Head of caudate nucleus (tissue), 42 donors: ENCODE measurements at regions not wholly inside any gene's neighbourhood (a gene's known extent, or its start where the extent isn't known, plus 50 kb on each side); places are given as distances from the start of the nearest gene placed in this dataset.

ENCODE experiments used
- DNase-seq, 42 donors: peaks; one replicate each; pipeline versions ENCODE4 v3.0.0 to v3.0.0-alpha.2; 2020 to 2021; ENCODE audit warnings: mixed read lengths in 7 of 42
- intact Hi-C: fragments of 100-400 bp; cut with DNase I; formaldehyde crosslinking; loops from one replicate; pipeline ENCODE4 v1.15.0; 2022

DNA sequence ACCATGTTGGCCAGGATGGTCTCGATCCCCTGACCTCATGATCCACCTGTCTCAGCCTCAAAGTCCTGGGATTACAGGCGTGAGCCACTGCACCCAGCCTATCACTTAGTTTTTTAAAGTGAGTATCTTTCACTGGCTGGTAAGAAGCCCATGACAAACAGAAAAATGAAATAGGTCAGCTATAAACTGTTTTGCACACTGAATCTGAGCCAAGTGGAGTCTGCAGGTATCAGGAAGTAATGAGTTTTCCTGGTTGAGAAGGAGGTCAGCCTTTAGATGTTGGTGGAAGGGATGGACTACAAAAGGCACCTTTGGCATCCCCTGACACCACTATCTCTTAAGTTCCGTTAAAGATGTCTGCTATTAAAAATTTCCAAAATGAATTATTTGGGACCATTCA is 345.1 kb downstream of the AASDHPPT start:
- intact Hi-C loops = no loop called here
- no peak for DNase-seq

DNA sequence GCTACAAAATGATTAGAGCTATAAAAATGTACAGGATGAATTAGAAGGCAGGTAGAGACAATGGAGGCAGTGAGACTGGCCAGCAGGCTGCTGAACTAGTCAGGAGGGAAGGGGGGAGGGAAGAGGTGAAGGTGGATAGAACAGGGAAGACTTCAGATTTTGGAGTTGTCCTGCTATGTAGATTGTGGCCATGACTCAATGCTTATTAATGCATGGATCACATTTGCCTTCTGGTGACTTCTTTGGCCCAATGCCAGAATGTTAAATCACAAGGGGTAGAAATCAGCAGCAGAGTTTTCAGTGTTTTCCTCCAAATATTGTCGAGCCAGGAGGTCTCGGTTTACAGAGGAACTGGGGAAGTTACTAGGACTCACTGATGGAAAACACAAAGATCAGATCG is 346.6 kb downstream of the AASDHPPT start:
- intact Hi-C loops = no loop called here
- no peak for DNase-seq

DNA sequence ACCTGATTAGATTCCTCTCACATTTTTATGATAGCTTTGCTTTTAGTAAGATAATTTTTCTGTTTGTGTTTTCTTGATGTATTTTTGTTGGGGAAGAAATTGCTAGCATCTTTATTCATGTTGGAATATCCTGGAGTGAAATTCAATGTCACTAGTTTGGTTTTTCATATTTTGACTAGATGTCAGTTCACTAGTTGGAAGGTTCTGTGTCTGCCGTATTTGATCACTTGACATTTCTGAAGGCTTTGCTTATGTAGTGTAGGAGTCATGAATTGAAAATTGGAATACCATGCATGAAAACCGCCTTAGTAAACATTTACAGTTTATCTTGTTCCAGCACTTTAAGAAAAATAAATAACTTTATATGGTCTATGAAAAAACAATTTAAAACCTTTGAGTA is 348.4 kb downstream of the AASDHPPT start:
- intact Hi-C loops = no loop called here
- no peak for DNase-seq

DNA sequence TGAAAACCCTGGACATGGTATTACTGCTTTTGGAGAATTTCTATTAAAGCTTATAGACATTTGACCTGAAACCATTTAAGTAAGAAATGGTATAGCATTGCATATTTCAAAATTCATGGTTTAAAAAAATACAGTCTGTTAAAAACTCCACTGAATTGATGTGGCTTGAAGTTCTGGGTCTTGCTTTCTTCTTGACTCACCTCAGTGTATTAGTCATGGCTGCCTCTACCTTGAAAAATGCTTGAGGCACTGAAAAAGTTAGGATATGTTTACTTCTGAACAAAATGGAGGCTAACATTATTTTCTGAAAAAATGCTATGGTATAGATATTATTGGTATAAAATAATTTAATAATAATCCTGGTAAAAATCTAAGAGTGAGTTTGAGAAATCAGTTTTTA is 349.2 kb downstream of the AASDHPPT start:
- DNase-seq = no peak
- intact Hi-C loops = no loop called here

- intact Hi-C loops = no loop called here
- DNase-seq = no peak
These were observed 350.3 kb downstream of the AASDHPPT start for GRCh38 chr11:106427736-106428135.

- no peak for DNase-seq
- intact Hi-C loops = no loop called here
These were observed 364.6 kb downstream of the AASDHPPT start for GRCh38 chr11:106442032-106442431.

DNA sequence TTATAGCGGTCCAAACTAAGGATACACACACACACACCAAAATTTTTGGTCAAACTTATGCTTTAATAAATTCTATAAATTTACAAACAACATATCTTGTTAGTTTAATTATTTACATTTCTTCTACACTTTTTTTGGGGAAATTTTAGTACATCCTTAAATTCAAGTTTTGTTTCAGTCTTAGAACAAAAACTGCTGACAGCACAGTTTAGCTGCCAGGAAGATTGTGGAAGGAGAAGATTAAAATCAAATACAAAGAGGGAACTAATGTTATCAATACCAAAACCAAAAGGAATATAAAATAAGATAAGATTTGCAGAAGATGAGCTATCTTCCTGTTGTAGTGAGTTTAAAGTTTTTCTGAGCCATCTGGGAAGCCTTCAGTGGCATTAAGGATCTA is 368.8 kb downstream of the AASDHPPT start:
- intact Hi-C loops = no loop called here
- DNase-seq = no peak

DNA sequence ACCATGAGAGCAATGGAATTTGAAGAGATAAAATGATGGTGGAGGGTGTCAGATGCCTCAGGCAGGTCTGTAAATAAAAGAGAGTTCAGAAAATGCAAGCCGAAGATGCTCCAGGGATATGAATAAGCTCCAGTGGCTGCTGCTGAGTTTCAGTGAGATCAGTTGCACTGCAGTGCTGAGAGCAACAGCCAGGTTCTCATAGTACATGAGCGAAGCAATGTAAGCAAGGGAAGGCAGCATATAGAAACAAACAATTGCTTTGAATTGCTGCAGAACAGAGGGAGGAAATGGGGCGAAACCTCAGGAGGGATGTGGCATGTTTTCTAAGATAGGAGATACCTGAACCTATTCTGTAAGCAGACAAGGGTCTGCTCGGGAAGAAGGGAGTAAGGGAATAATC is 369.5 kb downstream of the AASDHPPT start:
- DNase-seq = peak in 28 of 42 donors; percentile 4 to 71 (median 32)
- intact Hi-C loops = no loop called here

DNA sequence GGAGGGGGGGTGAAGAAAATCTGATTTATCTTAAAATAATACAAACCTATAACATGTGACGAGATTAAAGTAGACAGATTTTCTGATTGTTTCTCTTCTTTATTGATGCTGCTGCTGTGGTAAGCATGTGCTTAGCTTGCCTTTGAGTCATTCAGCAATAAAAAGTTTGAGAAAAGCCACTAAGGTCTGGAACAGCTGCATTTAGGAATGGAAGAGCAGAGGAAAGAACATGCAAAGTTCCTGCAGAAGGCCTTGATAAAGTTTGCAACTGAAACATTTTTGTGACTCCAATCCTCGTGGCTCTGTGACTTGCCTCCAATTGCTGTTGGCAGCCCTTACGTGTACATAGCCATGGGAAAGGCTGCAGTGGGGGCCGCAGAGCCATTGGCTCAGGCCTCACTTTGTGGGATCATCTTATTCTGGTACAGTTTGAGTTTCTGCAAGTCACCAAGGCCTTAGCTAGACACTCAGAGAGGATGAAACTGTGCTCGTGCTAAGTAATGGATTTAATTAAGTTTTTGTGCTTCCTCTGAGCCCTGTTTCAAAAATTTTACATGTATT is 370.2 kb downstream of the AASDHPPT start:
- intact Hi-C loops = no loop called here
- peak in 1 of 42 donors; percentile 2 for DNase-seq

DNA sequence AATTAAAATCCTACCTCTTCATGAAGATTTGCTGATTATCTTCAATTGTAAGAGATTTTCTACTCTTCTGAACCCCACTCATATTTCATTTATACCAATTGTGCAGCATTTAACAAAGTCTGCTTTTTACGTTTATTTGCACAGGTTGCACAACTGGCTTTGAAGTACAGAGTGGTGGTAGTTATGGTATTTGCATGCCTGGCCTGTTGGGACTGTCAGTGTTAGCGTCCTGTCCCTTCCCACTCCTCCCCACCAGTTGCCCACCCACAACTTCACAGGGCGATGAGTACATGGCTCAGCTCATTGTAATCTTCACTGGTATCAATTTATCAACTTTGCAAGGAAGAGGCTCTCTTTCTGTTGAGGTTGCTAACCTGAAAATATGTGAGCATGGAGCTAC is 372.3 kb downstream of the AASDHPPT start:
- intact Hi-C loops = no loop called here
- DNase-seq = no peak

DNA sequence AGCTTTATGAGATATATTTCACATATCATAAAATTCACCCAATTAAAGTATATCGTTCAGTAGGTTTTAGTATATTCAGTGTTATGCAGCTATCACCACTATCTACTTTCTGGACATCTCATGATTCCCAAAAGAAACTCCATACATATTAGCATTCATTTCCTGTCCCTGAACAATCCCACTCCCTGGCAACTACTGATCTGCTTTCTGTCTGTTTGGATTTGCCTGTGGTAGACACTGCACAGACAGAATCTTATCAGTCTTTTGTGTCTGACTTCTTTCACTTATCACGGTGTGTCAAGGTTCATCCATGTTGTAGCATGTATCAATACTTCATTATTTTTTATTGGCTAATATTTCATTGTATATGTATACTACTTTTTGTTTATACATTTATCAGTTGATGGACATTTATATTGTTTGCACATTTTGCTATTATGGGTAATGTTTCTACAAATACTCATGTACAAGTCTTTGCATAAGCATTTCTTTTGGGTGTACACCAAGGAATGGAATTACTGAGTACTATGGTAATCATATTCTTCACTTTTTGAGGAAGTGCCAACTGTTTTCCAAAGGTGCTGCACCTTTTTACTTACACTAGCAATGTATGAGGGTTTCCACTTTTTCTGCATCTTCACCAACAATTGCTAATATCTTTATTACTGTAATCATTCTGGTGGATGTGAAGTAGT is 373.9 kb downstream of the AASDHPPT start:
- no peak for DNase-seq
- intact Hi-C loops = no loop called here

GRCh38 chr11:106456647-106457046 is 379.2 kb downstream of the AASDHPPT start:
- peak in 21 of 42 donors; percentile 6 to 69 (median 25) for DNase-seq
- intact Hi-C loops = no loop called here

- intact Hi-C loops = no loop called here
- DNase-seq = no peak
These were observed 380.3 kb downstream of the AASDHPPT start for GRCh38 chr11:106457727-106458126.

DNA sequence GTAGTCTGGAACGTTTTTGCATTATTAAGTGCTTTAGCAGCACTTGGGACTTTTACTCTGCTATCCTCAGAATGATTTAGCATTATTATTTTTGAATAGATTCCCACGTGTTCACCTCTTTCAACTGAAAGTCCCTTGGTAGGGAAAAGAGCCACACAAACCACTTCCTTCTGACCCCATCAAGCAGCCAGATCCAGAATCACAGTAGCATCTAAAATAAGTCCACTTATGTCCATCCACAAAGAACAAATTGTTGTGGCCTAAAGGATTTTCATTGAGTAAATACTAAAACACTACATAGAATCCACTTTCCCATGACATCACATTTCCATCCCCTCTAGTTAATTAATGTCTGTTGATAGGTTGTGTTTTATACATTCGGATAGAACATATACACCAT is 381.7 kb downstream of the AASDHPPT start:
- no peak for DNase-seq
- intact Hi-C loops = no loop called here

DNA sequence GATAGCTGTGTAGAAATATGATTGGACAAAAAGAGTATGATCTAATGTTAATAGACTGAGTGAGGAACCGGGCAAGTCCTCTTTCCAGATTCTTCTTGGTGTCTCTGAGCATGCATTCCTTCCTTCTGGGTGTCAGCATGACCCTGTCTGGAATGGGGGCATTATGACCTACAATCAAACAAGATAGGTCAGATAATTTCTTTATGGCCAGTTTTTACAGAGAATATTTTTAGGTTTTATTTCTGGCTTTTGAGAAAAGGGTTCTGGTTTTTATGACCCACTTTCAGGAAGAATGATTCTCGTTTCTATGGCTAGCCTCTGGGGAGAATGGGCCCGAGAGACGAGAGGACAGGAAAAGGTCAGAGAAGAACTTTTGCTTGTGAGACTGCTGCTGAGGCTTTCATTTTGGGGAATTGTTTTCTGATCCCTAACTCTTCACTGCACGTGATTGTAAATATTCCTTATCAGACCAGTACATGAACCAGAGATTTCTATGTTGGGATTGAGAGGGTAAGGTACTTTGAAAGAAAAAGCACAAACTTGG is 383.8 kb downstream of the AASDHPPT start:
- no peak for DNase-seq
- intact Hi-C loops = no loop called here

DNA sequence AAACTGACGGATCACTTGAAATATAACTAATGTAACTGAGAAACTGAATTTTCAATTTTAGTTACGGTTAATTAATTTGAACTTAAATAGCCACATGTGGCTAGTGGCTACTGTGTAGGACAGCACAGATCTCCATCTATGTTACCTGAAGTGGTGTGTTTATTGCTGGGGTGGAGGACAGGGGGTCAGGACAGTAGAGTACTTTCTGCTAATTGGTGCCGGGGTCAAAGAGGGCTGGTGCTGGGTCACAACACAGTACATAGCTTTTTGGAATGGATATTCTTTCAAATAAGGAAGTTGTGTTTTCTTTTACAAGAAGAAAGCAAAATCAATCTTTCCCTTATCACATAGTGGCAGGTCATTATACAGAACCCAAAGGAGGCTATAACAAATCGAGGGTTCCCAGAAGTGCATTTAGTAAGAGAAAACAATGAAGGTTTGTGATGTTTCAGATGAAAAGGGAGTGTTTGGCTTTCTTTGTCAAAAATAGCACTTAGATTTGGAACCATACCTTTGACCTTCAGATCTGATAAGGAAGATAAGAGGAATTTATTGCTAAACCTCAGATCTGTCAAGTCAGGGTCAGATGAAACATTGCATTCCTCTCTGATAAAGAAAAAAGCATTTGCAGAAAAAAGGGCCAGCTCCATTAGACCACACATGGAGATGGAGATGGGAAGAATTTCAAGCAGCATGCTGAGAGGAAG is 384.5 kb downstream of the AASDHPPT start:
- no peak for DNase-seq
- intact Hi-C loops = no loop called here

DNA sequence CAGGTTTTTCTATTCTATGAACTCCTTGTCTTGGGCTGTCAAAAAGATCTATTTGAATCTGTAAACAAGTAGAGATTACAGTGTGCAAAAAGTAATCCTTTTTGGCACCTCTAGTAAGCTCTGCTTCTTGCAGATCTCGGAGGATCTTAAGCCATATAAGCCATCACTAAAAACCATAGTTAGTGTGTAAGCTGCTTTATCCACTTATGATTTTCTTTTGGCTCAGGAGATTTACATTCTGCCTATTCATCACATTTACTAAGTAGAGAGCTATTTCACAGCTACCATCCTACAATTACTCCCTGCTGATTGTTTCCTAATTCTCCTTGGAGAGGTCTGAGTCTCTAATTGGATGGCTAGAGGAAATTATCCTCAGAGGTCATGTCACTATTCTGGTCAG is 385.7 kb downstream of the AASDHPPT start:
- intact Hi-C loops = no loop called here

DNA sequence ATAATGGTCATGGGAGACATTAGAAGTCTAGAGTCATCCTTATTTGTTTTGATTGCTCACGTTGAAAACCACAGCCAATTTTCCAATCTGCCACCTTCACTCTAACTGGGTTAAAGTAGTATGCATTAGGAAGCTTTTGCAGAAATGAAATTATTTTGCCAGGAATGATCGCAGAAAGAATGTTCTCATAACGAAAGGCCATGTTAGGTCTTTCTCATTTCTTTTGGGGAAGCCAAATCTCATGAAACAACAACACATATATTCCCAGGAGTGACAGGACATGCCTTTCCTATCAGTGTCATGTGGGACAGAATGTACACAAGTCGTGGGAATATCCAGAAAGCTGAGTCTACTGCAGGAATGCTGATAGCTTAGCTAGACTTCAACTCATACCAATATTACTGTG is 386.3 kb downstream of the AASDHPPT start:
- no peak for DNase-seq
- intact Hi-C loops = no loop called here

More for the DNA sequence above, 385.7 kb downstream of the AASDHPPT start:
- no peak for DNase-seq

DNA sequence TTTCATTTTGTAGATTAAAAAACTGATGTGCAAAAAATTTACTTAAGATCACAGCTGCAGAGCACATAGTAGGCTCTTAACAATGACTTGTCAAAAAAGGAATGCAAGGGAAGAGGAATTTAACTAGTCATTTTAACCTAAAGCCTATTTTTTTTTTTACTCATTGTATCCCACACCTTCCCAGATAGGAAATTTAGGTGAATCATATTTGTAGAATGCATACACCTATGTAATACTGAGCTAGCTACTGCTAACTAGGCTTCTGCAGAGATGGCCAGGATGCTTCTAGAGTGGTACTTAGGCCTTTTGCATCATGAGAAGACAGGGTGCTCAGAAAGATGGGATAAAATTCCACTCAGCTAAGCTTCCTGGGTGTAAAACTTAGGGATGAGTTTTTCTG is 387.3 kb downstream of the AASDHPPT start:
- intact Hi-C loops = no loop called here
- no peak for DNase-seq

DNA sequence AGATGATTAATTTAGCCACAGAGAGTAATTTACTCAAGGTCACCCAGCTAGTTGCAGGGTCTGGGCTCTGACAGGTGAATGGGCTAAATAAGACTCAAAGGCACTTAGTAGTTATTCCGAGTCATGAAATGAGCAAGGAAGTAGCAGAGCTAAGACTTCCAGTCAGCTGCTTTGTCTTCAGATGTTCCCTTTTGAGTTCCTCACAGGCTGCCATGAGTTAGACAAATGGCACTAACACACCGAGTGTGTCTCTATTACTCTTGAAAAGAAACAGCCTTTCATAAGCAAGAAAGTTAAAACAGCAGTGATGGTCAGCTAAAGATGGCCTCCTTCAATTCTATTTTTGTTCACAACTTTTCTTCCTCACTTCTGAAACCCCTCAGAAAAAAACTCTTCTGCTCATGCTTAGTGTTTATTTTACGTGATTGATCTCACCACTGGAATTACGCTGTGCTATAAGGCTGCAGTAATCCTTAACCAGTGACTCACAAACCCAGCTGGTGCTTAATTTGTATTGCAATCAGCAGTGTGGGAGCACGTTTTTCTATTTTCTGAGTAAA is 389.1 kb downstream of the AASDHPPT start:
- DNase-seq = no peak
- intact Hi-C loops = no loop called here
